C4-2B (cell line): ENCODE measurements at regions not wholly inside any gene's neighbourhood (a gene's known extent, or its start where the extent isn't known, plus 50 kb on each side); places are given as distances from the start of the nearest gene placed in this dataset.

Source experiments
- CTCF ChIP-seq: fragments of 450-650 bp; conservative IDR thresholded peaks from 2 replicates; pipeline ENCODE4 v1.5.1; 2017; ENCODE audit warnings: mild to moderate bottlenecking
- ZFX ChIP-seq: fragments of 450-650 bp; IDR thresholded peaks from 2 replicates; pipeline ENCODE4 v1.6.1; 2017

- TF ChIP-seq ZFX = no peak
- TF ChIP-seq CTCF = no peak
Observed at GRCh38 chr2:56534321-56534720, 350.5 kb downstream of the CCDC85A start.
